Right cardiac atrium (tissue), 5 donors: ENCODE measurements at regions not wholly inside any gene's neighbourhood (a gene's known extent, or its start where the extent isn't known, plus 50 kb on each side); places are given as distances from the start of the nearest gene placed in this dataset.

ENCODE experiments used
- ATAC-seq, 2 donors: fragments of 200-7000 bp; cut with Tn5 transposase; one replicate each; pipeline versions ENCODE4 v1.8.0 to v1.9.1; 2020; ENCODE audit warnings: moderate library complexity in 2 of 2, mild to moderate bottlenecking in 1 of 2
- DNase-seq, 3 donors: peaks; one replicate each; pipeline ENCODE4 v3.0.0-alpha.2; 2020
- H3K27ac ChIP-seq: one replicate; pipeline ENCODE4 v1.5.1; 2013; ENCODE audit warnings: mild to moderate bottlenecking, low read length, control low read depth, moderate library complexity
- H3K27me3 ChIP-seq: one replicate; pipeline ENCODE4 v1.6.1; 2013; ENCODE audit not compliant: control insufficient read depth, insufficient read depth
- H3K4me1 ChIP-seq: one replicate; pipeline ENCODE4 v1.6.1; 2013; ENCODE audit warnings: low read length; ENCODE audit not compliant: control insufficient read depth, insufficient read depth
- H3K4me3 ChIP-seq: one replicate; pipeline ENCODE4 v1.5.1; 2013; ENCODE audit warnings: low read length, control low read depth
- H3K9me3 ChIP-seq: one replicate; pipeline ENCODE4 v1.6.1; 2013; ENCODE audit warnings: low read length; ENCODE audit not compliant: control insufficient read depth
- WGBS: extraction: QIAGEN DNeasy Blood & Tissue Kit; methylation state at CpG from one replicate; pipeline ENCODE4 v1.1.7; 2013; 5-methylcytosine and 5-hydroxymethylcytosine counted together
- intact Hi-C, 4 donors: fragments of 100-400 bp; cut with DNase I; formaldehyde crosslinking; loops; one replicate each; pipeline versions ENCODE4 v1.11.0 to v1.14.0; 2022 to 2023
- donor health status: healthy with polysubstance abuse.
- donor health status: DM: no; HTN: yes; CAD: no.
- donor health status: DM: no; HTN: no; CAD: no.
- donor health status: DM: no; HTN: yes; CAD: no; lungs with severe emphysema.
- donor health status: DM: yes; HTN: yes; CAD: no.

DNA sequence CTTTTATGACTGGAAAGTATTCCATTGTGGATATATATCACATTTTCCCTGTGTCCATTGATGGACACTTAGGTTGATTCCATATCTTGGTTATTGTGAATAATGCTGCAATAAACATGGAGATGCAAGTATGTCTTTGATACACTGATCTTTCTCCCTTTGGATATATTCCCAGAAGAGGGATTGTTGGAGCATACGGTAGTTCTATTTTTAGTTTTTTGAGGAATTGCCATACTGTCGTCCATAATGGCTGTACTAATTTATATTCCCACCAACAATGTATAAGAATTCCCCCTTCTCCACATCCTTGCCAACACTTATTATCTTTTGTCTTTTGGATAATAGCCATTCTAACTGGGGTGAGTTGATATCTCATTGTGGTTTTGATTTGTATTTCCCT, 54.9 kb upstream of the PITX1 start:
- intact Hi-C loops: no loop called here
- DNase-seq: no peak
- ATAC-seq: no peak
- Histone ChIP-seq H3K27me3 (no peaks in the 10 kb centered on the region), H3K9me3 (no peaks in the 10 kb centered on the region), H3K4me3 (no peak overlapping the region), H3K4me1 (no peaks in the 10 kb centered on the region), H3K27ac (no peak overlapping the region)
- 11% methylated on average over 2 of the region's 2 CpGs for WGBS

GRCh38 chr5:135087950-135088349, 53.9 kb upstream of the PITX1 start:
- ATAC-seq: no peak
- Histone ChIP-seq H3K4me1 (no peaks in the 10 kb centered on the region), H3K27ac (no peak overlapping the region), H3K4me3 (no peak overlapping the region), H3K27me3 (no peaks in the 10 kb centered on the region), H3K9me3 (no peaks in the 10 kb centered on the region)
- WGBS: 92% methylated on average over 1 of the region's 1 CpG
- DNase-seq: no peak
- intact Hi-C loops: no loop called here

DNA sequence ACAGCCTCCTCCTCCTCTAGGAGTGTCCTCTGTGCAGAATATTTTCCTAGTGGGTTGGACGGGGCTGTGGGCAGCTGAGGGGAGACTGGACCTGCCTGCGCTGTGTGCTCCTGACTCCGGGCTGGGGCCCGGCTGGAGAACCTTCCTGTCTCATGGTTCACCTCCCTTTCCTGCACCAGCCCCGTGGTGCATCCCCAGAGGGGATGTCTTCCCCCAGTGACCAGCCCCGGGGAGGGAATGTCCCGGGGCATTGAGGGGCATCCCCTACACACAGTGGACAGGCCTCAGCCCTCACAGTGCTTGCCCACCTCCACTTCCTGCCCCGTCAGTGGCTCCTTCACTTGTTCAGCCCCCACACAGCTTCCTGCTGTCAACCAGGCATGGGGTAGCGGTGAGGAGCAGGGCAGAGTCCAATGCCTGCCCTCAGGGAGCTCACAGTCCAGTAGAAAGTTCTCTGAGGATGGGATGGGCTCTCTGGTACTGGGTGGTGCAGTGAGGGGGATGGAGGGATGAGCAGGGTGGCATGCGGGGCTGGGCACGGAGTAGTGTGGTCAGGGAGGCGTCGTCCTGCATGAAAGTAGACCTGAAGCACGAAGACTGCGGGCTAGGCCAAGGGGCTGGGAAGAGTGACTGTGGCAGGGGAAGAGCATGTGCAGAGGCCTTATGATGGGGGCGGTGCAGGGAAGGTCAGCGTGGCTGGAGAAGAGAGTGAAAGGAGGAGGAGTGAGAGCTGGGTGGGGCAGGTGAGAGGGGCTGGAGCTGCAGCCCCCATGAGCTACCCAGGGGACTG, 52.1 kb upstream of the PITX1 start:
- no peak overlapping the region for H3K4me3 ChIP-seq
- WGBS: 84% methylated on average over 17 of the region's 17 CpGs
- H3K27ac ChIP-seq: no peak overlapping the region
- DNase-seq (no peak), ATAC-seq (no peak)
- intact Hi-C loops: no loop called here
- no peaks in the 10 kb centered on the region for H3K4me1 ChIP-seq
- H3K27me3 ChIP-seq: no peaks in the 10 kb centered on the region
- no peaks in the 10 kb centered on the region for H3K9me3 ChIP-seq

- Histone ChIP-seq H3K4me3 (no peak overlapping the region), H3K27me3 (no peaks in the 10 kb centered on the region), H3K4me1 (no peaks in the 10 kb centered on the region), H3K27ac (no peak overlapping the region), H3K9me3 (no peaks in the 10 kb centered on the region)
- ATAC-seq: no peak
- intact Hi-C loops: no loop called here
- 67% methylated on average over 6 of the region's 6 CpGs for WGBS
- no peak for DNase-seq
Measured at GRCh38 chr5:135085133-135085935, 51.3 kb upstream of the PITX1 start.
